Hepatocyte (in vitro differentiated cells): ENCODE measurements at regions not wholly inside any gene's neighbourhood (a gene's known extent, or its start where the extent isn't known, plus 50 kb on each side); places are given as distances from the start of the nearest gene placed in this dataset.

ENCODE experiments used
- DNase-seq: peaks from one replicate; pipeline ENCODE4 v3.0.0-alpha.2; 2016; ENCODE audit warnings: low spot score
- H2AFZ ChIP-seq: fragments of 200-600 bp; sonication (generic); 2 replicates; pipeline ENCODE4 v1.6.0; 2016; ENCODE audit warnings: antibody characterized with exemption, mild to moderate bottlenecking
- H3K27ac ChIP-seq: fragments of 200-600 bp; sonication (generic); 2 replicates; pipeline ENCODE4 v1.5.1; 2016; ENCODE audit warnings: mild to moderate bottlenecking
- H3K27me3 ChIP-seq: fragments of 200-600 bp; sonication (generic); 2 replicates; pipeline ENCODE4 v1.6.1; 2016
- H3K36me3 ChIP-seq: fragments of 200-600 bp; sonication (generic); replicated peaks from 2 replicates; pipeline ENCODE4 v1.5.1; 2016; ENCODE audit warnings: low read depth; ENCODE audit not compliant: insufficient read depth
- H3K4me1 ChIP-seq: fragments of 200-600 bp; sonication (generic); 2 replicates; pipeline ENCODE4 v1.5.1; 2016; ENCODE audit warnings: mild to moderate bottlenecking, moderate library complexity; ENCODE audit not compliant: insufficient read depth
- H3K4me2 ChIP-seq: fragments of 200-600 bp; sonication (generic); 2 replicates; pipeline ENCODE4 v1.6.0; 2016
- H3K4me3 ChIP-seq: fragments of 200-600 bp; sonication (generic); 2 replicates; pipeline ENCODE4 v1.5.1; 2016; ENCODE audit warnings: mild to moderate bottlenecking
- H3K79me2 ChIP-seq: fragments of 200-600 bp; sonication (generic); 2 replicates; pipeline ENCODE4 v1.6.0; 2017; ENCODE audit warnings: mild to moderate bottlenecking
- H3K9me2 ChIP-seq: fragments of 200-600 bp; sonication (generic); replicated peaks from 2 replicates; pipeline ENCODE4 v1.6.0; 2017; ENCODE audit warnings: mild to moderate bottlenecking; ENCODE audit not compliant: insufficient read depth
- H3K9me3 ChIP-seq: fragments of 200-600 bp; sonication (generic); 2 replicates; pipeline ENCODE4 v1.5.1; 2016; ENCODE audit warnings: low read depth, mild to moderate bottlenecking
- H4K20me1 ChIP-seq: fragments of 200-600 bp; sonication (generic); 2 replicates; pipeline ENCODE4 v1.6.0; 2016; ENCODE audit warnings: mild to moderate bottlenecking; ENCODE audit not compliant: insufficient read depth, poor library complexity, severe bottlenecking
- EZH2 ChIP-seq: fragments of 200-600 bp; sonication (generic); IDR thresholded peaks from 2 replicates; pipeline ENCODE4 v1.6.1; 2016; ENCODE audit warnings: antibody characterized with exemption, mild to moderate bottlenecking, borderline replicate concordance
- EZH2phosphoT487 ChIP-seq: fragments of 200-600 bp; sonication (generic); IDR thresholded peaks from one replicate; pipeline ENCODE4 v1.6.1; 2018; ENCODE audit warnings: antibody characterized with exemption, mild to moderate bottlenecking, low read depth, moderate library complexity; ENCODE audit not compliant: unreplicated experiment, severe bottlenecking
- WGBS: methylation state at CpG from one replicate; pipeline ENCODE4 v1.1.6; 2016; ENCODE audit warnings: low lambda C conversion rate; ENCODE audit errors: missing lambda C conversion rate; 5-methylcytosine and 5-hydroxymethylcytosine counted together
- TF ChIP-seq, protein P1 (sequence below): fragments of 200-600 bp; sonication (generic); IDR thresholded peaks from 2 replicates; pipeline ENCODE4 v1.5.1; 2016; ENCODE audit warnings: antibody characterized with exemption, mild to moderate bottlenecking; ENCODE audit not compliant: poor library complexity

DNA sequence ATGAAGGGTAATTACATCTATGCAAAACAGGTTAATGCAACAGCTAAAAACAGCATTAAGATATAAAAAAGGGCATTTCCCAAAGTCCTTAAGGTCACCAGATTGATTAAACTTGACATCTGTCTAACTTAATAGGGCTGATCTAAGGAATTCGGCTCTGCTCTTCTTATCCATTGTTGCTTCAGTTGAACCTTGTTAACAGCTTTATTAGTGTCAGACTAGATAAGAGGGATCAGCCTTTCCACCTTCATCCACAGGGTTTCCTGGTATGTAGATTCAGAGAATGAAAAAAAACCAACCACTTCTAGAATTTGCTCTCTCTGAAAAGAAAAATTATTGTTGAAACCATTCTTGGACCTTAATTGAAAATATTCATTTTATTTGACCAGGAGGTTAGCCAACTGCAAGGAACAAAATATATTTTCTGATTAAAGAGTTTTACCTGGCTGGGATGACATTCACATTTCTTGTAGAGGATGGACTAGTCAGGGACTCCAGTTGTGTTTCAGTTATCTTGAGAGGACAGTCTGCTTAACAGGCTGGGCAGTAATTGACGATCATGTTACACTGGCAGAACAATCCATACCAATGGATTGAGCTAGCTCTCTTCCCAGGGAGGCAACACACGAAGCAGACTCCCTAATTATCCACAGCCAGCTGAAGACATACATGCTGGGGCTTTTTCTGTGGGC, 357.4 kb upstream of the ACVR2A start:
- no peaks in the 10 kb centered on the region for H3K27me3 ChIP-seq
- H2AFZ ChIP-seq = no peak overlapping the region
- H3K36me3 ChIP-seq = no peaks in the 10 kb centered on the region
- H3K4me2 ChIP-seq = no peak overlapping the region
- H3K9me2 ChIP-seq = no peaks in the 10 kb centered on the region
- peak overlapping the region; percentile 1 for H3K27ac ChIP-seq
- peak; percentile 13 for DNase-seq
- TF ChIP-seq EZH2phosphoT487 (no peak), EZH2 (no peak)
- TF ChIP-seq, protein P1, sequence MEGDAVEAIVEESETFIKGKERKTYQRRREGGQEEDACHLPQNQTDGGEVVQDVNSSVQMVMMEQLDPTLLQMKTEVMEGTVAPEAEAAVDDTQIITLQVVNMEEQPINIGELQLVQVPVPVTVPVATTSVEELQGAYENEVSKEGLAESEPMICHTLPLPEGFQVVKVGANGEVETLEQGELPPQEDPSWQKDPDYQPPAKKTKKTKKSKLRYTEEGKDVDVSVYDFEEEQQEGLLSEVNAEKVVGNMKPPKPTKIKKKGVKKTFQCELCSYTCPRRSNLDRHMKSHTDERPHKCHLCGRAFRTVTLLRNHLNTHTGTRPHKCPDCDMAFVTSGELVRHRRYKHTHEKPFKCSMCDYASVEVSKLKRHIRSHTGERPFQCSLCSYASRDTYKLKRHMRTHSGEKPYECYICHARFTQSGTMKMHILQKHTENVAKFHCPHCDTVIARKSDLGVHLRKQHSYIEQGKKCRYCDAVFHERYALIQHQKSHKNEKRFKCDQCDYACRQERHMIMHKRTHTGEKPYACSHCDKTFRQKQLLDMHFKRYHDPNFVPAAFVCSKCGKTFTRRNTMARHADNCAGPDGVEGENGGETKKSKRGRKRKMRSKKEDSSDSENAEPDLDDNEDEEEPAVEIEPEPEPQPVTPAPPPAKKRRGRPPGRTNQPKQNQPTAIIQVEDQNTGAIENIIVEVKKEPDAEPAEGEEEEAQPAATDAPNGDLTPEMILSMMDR = no peak
- WGBS = 16% methylated on average over 3 of the region's 3 CpGs
- no peak overlapping the region for H3K4me3 ChIP-seq
- H4K20me1 ChIP-seq = no peaks in the 10 kb centered on the region
- no peaks in the 10 kb centered on the region for H3K79me2 ChIP-seq
- H3K9me3 ChIP-seq = no peaks in the 10 kb centered on the region
- peaks cover 17% of the 10 kb centered on the region for H3K4me1 ChIP-seq

DNA sequence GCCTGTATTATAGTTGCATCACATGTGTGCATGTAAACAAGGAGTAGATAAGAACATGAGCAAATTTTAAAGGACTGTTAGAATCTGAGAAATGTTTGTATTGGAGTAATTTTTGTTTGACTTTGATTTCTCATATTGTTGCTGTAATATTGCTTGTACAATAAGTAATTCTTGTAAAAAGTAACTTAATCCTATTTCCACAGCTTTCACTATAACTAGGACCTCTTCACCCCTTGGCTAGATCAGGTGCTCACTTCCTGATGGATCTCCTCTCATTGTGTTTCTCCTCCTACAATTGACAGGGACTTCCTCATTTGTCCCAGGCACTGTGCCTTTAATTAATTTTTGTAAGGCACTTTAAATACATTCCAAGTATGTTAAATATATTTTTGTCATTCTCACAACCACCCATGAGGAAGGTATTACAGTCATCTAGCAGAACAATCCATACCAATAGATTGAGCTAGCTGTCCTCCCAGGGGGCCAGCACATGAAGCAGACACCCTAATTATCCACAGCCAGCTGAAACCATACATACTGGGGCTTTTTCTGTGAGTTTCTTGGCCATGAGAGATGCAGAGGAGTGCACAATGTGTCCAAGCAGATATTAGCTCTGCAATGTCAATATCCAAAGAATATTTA, 359.5 kb upstream of the ACVR2A start:
- Histone ChIP-seq H3K36me3 (no peaks in the 10 kb centered on the region), H3K9me2 (no peaks in the 10 kb centered on the region), H3K4me2 (no peak overlapping the region), H3K9me3 (no peaks in the 10 kb centered on the region), H3K4me1 (peaks cover 9% of the 10 kb centered on the region), H4K20me1 (no peaks in the 10 kb centered on the region), H3K27me3 (no peaks in the 10 kb centered on the region), H3K4me3 (no peak overlapping the region), H2AFZ (no peak overlapping the region), H3K27ac (no peak overlapping the region), H3K79me2 (no peaks in the 10 kb centered on the region)
- no peak for DNase-seq
- TF ChIP-seq EZH2 (no peak), EZH2phosphoT487 (no peak)
- TF ChIP-seq, protein P1 = no peak

DNA sequence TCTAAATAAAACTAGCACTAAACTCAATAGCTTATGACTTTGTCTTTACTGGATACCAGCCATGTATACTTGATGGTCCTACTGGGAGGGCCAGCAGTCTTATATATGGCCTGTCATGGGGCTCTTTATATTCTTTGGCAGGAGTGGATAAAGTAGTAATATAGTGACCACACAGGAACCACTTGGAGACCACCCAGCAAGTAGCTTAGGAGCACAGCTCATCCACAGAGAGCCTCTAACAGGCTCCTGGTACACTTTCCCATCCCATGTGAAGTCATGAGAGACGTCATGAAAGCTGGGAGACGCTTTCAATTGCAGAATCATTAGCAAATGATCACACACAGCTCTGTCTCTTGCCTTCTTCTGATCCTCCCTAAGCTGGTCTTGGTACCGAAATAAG, 360.9 kb upstream of the ACVR2A start:
- no peaks in the 10 kb centered on the region for H4K20me1 ChIP-seq
- peaks cover 9% of the 10 kb centered on the region for H3K4me1 ChIP-seq
- H3K4me3 ChIP-seq = no peak overlapping the region
- no peaks in the 10 kb centered on the region for H3K79me2 ChIP-seq
- 56% methylated on average over 3 of the region's 3 CpGs for WGBS
- no peaks in the 10 kb centered on the region for H3K27me3 ChIP-seq
- H3K9me3 ChIP-seq = no peaks in the 10 kb centered on the region
- no peak for DNase-seq
- H3K9me2 ChIP-seq = no peaks in the 10 kb centered on the region
- no peak overlapping the region for H3K27ac ChIP-seq
- H3K36me3 ChIP-seq = no peaks in the 10 kb centered on the region
- TF ChIP-seq EZH2phosphoT487 = no peak
- no peak for TF ChIP-seq EZH2
- TF ChIP-seq, protein P1 = no peak
- no peak overlapping the region for H2AFZ ChIP-seq
- no peak overlapping the region for H3K4me2 ChIP-seq
